ENCODE measurements at regions not wholly inside any gene's neighbourhood (a gene's known extent, or its start where the extent isn't known, plus 50 kb on each side); places are given as distances from the start of the nearest gene placed in this dataset.

GRCh38 chr3:188051801-188052168 lies 102.2 kb upstream of the LPP start:
- Histone ChIP-seq H3K4me3 (ENCODE audit: low read length in 3 of 3) (no peak overlapping the region), H3K9me3 (ENCODE audit: control insufficient read depth in 2 of 3, insufficient read depth in 1 of 3, low read length in 3 of 3) (no peaks in the 10 kb centered on the region), H3K36me3 (ENCODE audit: control insufficient read depth in 2 of 3, insufficient read depth in 3 of 3, low read length in 3 of 3) (no peaks in the 10 kb centered on the region), H3K27me3 (ENCODE audit: control insufficient read depth, insufficient read depth, low read length) (no peaks in the 10 kb centered on the region), H3K9ac (ENCODE audit: low read length in 3 of 3) (no peak overlapping the region), H3K4me1 (ENCODE audit: control insufficient read depth in 2 of 3, insufficient read depth in 2 of 3, low read depth in 1 of 3, low read length in 3 of 3) (peaks cover 8 to 10% (median 10%) of the 10 kb centered on the region in 3 donors), H3K27ac (ENCODE audit: low read depth in 2 of 2, low read length in 2 of 2) (peak overlapping the region in 1 of 2 donors; percentile 67)
- intact Hi-C loops (cut with DNase I), result no loop called here
- TF ChIP-seq CTCF (IDR thresholded peaks at IDR 0.05; ENCODE audit: borderline replicate concordance, extremely low read depth, insufficient read depth), result no peak
- DNase-seq (peak; percentile 28 to 86 (median 77)), FAIRE-seq (no peak)

- DNase-seq (peak; percentile 92 to 95 (median 95)), FAIRE-seq (no peak)
- H3K4me1 ChIP-seq (ENCODE audit: control insufficient read depth in 2 of 3, insufficient read depth in 2 of 3, low read depth in 1 of 3, low read length in 3 of 3), result peaks cover 8 to 10% (median 10%) of the 10 kb centered on the region in 3 donors
- H3K36me3 ChIP-seq (ENCODE audit: control insufficient read depth in 2 of 3, insufficient read depth in 3 of 3, low read length in 3 of 3), result no peaks in the 10 kb centered on the region
- peak overlapping the region in 1 of 3 donors; percentile 59 for H3K9ac ChIP-seq (ENCODE audit: low read length in 3 of 3)
- H3K27ac ChIP-seq (ENCODE audit: low read depth in 2 of 2, low read length in 2 of 2), result peak overlapping the region in 1 of 2 donors; percentile 67
- H3K9me3 ChIP-seq (ENCODE audit: control insufficient read depth in 2 of 3, insufficient read depth in 1 of 3, low read length in 3 of 3), result no peaks in the 10 kb centered on the region
- peak; percentile 15 for TF ChIP-seq CTCF (IDR thresholded peaks at IDR 0.05; ENCODE audit: borderline replicate concordance, extremely low read depth, insufficient read depth)
- intact Hi-C loops (cut with DNase I), result no loop called here
- no peaks in the 10 kb centered on the region for H3K27me3 ChIP-seq (ENCODE audit: control insufficient read depth, insufficient read depth, low read length)
- peak overlapping the region in 1 of 3 donors; percentile 12 for H3K4me3 ChIP-seq (ENCODE audit: low read length in 3 of 3)
Observed at GRCh38 chr3:188052169-188053035, 101.6 kb upstream of the LPP start.

GRCh38 chr3:188053036-188053340 lies 101.0 kb upstream of the LPP start:
- peak overlapping the region in 1 of 3 donors; percentile 59 for H3K9ac ChIP-seq (ENCODE audit: low read length in 3 of 3)
- H3K4me3 ChIP-seq (ENCODE audit: low read length in 3 of 3), result no peak overlapping the region
- intact Hi-C loops (cut with DNase I), result no loop called here
- no peak for TF ChIP-seq CTCF (IDR thresholded peaks at IDR 0.05; ENCODE audit: borderline replicate concordance, extremely low read depth, insufficient read depth)
- H3K27me3 ChIP-seq (ENCODE audit: control insufficient read depth, insufficient read depth, low read length), result no peaks in the 10 kb centered on the region
- no peak for FAIRE-seq
- H3K9me3 ChIP-seq (ENCODE audit: control insufficient read depth in 2 of 3, insufficient read depth in 1 of 3, low read length in 3 of 3), result no peaks in the 10 kb centered on the region
- DNase-seq, result no peak
- no peaks in the 10 kb centered on the region for H3K36me3 ChIP-seq (ENCODE audit: control insufficient read depth in 2 of 3, insufficient read depth in 3 of 3, low read length in 3 of 3)
- H3K27ac ChIP-seq (ENCODE audit: low read depth in 2 of 2, low read length in 2 of 2), result peak overlapping the region in 1 of 2 donors; percentile 67
- H3K4me1 ChIP-seq (ENCODE audit: control insufficient read depth in 2 of 3, insufficient read depth in 2 of 3, low read depth in 1 of 3, low read length in 3 of 3), result peaks cover 8 to 10% (median 10%) of the 10 kb centered on the region in 3 donors

Data from kidney (tissue), 13 donors.